ENCODE measurements at regions not wholly inside any gene's neighbourhood (a gene's known extent, or its start where the extent isn't known, plus 50 kb on each side); places are given as distances from the start of the nearest gene placed in this dataset.

DNA sequence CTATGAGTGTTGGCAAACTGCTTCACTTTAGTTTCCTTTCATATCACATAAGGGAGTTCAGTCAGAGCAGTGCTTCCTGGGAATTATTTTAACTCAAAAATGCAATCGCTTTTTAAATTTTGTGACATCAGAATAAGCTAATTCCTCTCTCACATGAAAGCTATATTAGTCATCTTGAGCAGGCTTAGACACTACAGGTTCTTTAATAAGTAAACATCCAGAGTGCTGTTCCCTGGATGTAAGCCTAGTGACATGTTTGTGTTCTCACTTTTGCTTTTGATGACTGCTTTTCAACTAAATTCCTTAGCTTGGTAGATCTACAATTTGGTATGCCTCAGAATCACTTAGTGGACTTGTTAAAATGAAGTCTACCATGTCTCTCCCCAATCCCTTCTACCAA, 252.7 kb upstream of the POU3F2 start:
- no peak for DNase-seq (ENCODE audit: extremely low read depth in 1 of 2, low read depth in 1 of 2)

DNA sequence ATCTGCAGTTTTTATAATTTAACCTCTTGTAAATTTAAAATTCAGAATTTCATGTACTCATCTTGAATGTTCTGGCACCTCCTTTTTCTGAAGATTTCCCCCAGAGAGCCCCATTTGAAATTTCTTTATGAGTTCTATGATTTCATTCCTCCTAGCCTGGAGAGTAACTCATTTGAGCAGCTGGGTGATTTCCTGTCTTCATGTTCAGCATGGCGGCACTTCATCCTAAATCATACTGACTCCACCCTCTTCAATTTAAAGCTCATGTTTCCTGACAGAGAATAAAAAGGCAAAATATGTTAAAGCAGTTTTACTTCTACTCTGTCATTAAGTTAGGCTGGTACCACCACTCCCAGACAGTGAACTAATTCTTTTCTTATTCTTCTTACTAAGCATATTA, 250.9 kb upstream of the POU3F2 start:
- no peak for DNase-seq (ENCODE audit: extremely low read depth in 1 of 2, low read depth in 1 of 2)

DNA sequence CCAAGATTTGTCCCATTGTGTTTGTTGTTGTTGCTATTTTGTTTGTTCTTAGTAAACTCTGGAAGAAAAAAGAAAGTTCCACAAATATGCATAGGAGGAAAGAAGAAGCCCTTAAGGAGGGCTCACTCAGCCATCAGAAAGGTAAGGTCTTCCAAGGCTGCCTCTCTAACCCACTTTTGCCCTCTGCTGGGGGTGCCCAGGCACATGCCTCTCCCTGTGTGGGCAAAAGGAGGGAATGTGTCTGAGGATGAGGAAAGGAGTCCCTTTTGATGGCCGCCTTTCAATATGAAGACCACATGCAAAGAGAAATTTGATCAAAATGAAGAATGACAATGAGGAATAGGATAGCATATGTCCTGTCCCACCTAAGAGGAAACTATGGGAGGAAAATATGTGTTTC, 248.2 kb upstream of the POU3F2 start:
- no peak for DNase-seq (ENCODE audit: extremely low read depth in 1 of 2, low read depth in 1 of 2)

DNA sequence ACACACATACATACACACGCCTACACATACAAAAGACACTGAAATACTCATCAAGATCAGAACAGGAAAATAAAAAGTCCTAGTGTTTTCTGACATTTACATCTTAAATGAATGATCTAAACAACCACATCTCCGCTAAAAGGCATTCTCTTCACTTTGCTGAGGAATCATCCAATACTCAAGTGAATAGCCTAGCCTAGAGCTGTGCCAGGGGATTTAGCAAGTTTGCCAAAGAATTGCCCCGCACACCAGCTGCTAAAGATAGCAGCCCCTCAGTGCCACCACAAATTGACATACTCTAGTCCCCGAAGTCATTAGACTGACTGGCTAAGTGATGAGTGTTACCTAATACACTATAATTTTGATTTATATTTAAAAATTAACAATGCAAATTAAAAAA, 246.8 kb upstream of the POU3F2 start:
- no peak for DNase-seq (ENCODE audit: extremely low read depth in 1 of 2, low read depth in 1 of 2)

DNA sequence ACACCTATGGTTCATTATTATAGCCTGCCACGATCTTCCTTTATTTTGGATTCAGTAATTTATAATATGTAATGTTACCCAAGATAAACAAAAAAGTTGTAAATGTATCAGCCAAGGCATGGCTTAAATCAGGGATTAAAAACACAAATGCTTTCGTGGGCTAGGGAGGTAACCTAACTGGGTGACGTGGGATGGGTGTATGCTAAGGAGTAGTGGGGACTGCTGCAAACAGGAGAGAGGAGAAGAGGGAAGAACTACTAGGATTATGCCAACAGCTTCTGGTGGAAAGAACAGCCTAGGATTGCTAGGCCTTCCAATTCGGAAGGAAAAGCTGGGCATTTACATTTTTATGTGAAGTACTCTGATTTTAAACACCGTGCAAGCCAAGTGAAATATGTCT, 244.8 kb upstream of the POU3F2 start:
- no peak for DNase-seq (ENCODE audit: extremely low read depth in 1 of 2, low read depth in 1 of 2)

DNA sequence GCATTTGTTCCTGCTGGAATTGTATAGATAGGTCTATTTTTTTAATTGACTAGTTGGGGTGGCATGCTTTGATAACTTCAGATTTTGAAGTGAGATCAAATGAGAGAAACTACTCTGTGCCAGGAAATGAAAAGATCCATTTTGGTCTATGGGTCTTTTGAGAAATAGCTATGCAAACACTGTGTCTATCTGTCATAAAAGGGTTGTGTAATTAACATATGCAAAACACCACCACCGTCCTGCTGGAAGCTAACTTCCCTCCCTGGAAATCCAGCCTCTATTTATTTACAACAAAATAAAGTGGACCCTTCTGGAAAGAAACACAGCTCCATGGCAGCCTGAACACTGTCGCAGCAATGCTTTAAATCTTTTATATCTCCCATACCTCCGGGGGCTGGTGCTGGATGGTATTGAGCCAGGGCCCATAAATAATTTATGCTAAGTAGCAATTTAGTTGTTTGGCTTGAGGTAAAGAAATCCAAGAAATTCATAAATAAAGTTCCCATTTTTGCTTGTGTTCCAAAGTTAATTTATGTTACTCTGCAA, 244.2 kb upstream of the POU3F2 start:
- DNase-seq (ENCODE audit: extremely low read depth in 1 of 2, low read depth in 1 of 2): no peak

DNA sequence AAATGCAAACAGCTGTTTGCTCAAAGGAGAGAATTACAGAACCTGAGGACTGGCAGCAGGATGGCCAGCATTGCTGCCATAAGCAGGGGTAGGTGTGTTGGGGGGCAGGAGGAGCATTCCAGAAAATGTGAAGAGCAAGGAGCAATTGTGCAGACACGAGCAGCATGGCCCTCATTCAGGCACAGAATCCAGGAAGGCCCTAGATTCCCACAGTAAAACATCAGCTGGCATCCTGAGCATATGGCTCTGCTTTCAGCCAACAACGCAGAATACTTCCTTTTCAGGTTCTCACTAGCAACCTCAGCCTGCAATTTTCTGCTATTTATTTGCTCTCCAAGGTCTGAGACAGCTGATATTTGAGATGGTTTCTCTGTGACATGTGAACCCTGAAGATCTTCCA, 243.4 kb upstream of the POU3F2 start:
- DNase-seq (ENCODE audit: extremely low read depth in 1 of 2, low read depth in 1 of 2): no peak

DNA sequence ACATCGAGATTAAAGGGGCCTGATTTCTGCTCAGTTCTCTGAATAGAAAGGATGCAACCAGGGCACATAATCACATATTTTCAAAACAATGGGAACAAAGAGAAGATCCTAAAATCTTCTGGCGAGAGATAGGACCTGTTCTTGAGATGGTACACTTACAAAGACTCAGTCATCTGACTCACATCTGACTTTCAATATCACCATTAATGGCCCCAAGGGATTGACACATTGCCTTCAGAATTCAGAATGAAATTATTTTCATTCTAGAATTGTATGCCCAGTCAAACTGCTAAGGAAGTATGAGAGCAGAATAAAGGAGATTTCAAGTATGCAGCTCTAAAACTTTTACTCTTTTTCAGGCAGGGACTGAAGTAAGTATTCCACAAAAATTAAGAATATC, 240.7 kb upstream of the POU3F2 start:
- no peak for DNase-seq (ENCODE audit: extremely low read depth in 1 of 2, low read depth in 1 of 2)

DNA sequence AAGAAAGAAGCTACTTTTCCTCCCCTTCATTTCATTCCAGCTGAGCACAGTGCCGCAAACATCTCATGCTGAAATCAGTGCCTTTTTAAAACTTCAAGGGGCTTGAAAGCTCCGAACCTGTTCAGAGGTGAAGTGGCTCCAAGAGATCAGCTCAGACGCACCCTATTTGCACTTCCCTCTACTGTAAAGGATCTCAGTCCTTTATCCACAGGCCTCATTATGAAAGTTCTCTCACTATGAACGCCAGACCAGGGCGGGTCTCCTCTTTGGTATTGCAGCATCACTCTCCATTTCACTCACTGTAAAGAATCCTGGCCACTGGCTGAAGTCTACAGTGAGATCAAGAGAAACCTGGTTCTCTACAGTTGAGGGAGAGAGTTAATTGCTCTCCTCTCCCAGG, 232.7 kb upstream of the POU3F2 start:
- DNase-seq (ENCODE audit: extremely low read depth in 1 of 2, low read depth in 1 of 2): no peak

DNA sequence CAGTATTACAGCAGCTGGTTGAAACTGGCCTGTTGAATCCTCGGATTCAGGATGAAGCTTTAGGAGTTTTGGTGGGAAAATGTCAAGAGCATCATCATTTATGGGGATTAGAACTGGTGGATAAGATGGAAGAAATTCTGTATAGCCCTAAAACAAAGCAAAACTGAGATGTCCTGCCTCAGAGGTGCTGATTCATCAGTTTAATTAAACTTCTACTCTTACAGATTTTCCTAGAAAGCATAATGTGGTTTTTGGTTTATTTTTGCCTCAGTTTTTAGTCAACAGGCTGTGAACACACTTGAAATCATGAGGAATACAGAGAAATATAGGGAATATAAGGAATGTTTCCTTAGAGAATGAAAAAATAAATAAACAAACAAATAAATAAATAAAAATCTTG, 228.7 kb upstream of the POU3F2 start:
- no peak for DNase-seq (ENCODE audit: extremely low read depth in 1 of 2, low read depth in 1 of 2)

DNA sequence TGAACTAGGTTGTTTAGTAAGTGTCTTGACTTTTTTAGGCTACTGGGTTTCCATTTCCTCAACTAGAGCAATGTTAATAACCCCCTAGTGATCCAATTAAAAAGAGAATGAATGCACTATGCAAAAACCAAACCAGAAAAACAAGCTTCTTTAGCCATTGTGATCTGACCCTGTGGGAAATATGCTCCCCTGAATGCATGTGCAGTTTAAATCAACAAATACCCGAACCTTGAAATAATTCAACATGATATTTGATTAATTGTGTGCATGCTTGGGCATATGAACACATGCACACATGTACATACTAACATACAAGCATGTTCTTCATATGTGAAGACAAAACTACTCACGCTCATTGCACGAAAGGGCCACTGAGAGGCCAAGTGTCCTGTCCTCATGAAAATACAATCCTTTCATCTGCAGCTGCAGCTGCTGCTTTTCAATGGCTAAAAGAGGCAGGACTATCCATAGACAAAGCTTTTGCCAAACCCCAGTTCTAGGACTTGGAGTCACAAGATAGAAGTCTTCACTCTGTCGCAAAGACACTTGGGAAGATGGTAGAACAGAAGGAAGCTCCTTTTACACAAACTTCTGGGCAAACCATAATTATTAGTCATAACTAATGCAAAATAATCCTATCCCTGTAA, 207.1 kb upstream of the POU3F2 start:
- DNase-seq (ENCODE audit: extremely low read depth in 1 of 2, low read depth in 1 of 2): no peak

DNA sequence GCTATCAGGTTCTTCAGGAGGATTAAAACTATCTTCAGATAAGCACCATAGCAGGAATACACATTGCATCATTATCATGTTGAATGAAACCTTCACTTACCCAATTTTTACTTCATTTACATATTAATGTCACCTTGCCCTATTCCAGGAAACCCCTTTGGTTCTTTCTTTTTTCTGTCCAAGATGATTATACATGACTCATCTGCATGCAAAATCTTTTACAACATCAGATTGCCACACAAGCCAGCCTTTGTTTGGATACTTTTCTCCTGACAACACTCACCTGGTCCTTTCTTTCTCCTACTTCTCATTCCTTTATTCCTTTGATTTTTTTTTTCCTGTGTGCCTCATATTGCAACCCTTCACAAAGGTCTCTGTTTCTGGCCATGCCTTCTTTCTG, 200.5 kb upstream of the POU3F2 start:
- no peak for DNase-seq (ENCODE audit: extremely low read depth in 1 of 2, low read depth in 1 of 2)

DNA sequence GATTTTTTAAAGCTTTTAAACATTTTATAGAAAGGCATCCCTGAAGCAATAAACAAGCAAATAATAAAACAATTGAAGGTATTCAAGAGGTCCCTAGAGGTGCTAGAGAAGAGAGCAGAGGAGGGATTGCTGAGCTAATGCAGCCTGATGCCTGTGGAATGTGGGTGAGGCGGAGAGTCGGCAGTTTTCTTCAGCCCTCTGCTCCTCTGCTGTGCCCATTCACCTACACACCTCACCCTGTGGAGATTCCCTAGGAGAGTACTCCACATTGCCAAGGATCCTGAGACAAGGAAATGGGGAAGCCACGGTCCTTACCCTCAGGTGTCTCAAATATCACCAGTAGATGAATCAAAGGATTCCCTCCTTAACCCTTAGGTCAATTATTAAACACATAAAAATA, 199.8 kb upstream of the POU3F2 start:
- no peak for DNase-seq (ENCODE audit: extremely low read depth in 1 of 2, low read depth in 1 of 2)

DNA sequence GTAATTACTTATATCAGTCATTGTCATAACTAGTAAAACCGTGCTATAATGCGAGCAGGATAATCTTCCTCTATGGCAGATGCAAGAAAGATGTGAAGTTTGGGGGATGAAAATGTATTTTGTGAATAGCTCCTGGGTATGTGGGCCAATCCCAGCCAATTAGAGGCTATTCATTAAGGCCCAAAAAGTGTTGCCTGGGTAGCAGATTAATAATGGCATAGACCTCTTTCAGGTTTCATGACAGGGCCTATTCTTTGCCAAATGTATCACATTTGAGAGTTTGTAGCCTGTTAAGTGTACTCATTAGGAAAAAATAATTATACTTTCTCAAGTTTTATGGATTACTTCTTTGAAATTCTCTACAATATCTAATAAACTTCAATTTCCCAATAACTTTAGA, 199.2 kb upstream of the POU3F2 start:
- DNase-seq (ENCODE audit: extremely low read depth in 1 of 2, low read depth in 1 of 2): no peak

DNA sequence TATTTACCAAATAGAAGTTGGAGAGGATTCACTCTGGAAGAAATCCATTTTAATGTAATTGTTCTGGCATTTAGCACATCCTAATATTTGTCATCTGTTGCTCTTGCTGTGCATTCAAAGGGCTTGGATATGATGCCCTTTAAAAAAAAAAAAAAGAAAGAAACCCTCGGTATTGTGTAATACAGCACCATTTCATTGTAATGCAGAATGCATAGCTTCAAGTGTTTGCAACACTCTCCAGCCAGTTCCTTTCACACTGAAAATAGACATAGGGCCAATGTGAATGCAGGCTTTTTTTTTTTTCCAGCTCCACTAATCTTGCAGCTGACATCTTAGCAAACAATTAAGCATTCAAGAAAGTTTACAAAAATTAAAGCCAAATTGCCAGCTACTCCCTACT, 197.4 kb upstream of the POU3F2 start:
- no peak for DNase-seq (ENCODE audit: extremely low read depth in 1 of 2, low read depth in 1 of 2)

DNA sequence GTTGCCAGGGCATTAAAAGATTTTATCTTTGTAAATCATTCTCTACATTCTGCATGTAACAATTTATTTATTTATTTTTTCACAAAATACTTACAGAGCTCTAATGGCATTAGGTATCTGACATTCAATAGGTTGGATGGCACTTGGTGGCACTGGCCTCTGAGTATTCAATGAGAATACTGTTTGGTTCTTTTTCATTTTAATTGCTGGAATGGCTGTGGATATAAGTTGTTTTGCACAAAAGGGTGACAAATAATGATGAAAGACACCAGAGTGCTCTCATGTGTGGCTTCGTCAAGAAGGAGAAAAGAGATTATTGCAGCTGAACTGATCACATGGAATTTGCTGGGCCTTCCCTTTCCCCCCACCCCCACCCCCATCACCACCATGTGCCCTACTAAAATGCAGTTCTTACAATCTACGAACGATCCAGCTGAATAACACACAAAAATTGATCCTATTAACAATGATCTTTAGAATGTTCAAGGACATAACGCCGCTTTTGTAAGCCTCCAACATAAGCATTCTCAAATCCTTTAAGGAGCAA, 195.2 kb upstream of the POU3F2 start:
- no peak for DNase-seq (ENCODE audit: extremely low read depth in 1 of 2, low read depth in 1 of 2)

DNA sequence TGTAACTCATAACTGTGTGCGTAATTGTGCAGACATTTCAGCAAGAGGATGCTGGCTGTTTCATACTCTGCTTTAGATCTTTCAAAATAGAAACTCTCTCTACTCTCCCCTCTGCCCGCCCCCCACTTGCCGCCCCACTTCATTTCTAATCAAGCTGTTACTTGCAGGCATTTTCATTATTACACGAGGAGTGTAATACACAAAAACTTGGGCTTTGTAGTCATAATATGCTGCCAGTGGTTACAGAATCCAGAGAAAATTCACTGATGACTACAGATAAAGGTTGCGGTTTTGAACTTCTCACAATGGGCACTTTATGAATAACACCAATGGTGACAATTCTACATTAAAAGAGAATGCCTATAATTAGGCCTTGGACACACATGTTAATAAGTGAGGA, 194.0 kb upstream of the POU3F2 start:
- DNase-seq (ENCODE audit: extremely low read depth in 1 of 2, low read depth in 1 of 2): no peak

DNA sequence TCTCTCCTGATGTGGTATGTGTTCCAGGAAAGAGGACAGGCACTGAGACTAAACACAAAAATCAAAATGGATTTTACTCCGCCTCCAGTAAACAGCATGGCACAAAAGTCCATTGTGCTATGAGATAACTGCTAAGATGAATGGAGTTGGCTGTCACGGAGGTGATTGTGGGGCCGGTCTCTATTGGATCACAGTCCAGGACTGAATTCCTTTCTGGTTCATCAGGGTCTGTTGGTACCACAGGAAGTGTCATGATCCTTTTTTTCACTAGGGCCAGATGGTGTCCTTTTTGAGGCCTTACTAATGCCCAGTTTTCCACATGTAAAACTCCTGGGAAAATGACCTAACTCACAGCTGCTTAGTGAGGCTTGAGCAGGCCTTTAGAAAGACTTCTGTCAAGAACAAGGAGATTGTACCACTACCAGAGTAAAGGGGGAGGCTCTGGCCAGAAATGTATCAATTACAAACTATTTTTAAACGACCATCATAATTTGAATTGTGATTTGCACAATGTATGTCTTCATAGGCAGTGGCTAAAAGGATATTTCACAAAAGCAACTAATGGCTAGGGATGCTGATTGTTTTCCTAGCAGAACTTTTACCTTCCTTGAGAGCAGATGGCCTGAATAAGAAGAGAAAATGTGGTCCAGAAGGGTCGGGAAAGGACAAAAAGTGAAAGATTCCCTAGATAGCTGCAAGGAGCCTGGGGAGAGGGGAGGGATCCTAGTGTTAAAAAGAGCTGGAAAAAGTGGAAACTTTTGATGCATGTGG, 192.2 kb upstream of the POU3F2 start:
- no peak for DNase-seq (ENCODE audit: extremely low read depth in 1 of 2, low read depth in 1 of 2)

DNA sequence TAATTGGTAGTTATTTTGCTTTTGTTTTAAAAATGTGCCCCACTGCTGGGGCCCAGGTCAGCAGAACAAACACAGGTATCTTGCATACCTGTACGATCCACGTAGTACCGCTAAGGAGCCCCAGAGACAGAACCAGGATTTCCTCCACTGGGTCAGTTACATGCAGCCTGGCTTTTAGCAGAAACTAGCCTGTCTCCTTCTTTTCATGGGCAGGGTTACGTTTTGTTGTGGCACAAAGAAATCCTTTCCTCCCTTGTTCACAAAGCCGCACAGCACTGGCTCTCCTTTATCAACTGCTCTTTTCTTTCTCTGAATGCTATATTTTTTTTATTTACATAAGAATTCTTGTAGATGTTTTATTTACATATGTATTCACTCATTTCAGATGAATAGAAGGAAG, 190.3 kb upstream of the POU3F2 start:
- DNase-seq (ENCODE audit: extremely low read depth in 1 of 2, low read depth in 1 of 2): no peak

DNA sequence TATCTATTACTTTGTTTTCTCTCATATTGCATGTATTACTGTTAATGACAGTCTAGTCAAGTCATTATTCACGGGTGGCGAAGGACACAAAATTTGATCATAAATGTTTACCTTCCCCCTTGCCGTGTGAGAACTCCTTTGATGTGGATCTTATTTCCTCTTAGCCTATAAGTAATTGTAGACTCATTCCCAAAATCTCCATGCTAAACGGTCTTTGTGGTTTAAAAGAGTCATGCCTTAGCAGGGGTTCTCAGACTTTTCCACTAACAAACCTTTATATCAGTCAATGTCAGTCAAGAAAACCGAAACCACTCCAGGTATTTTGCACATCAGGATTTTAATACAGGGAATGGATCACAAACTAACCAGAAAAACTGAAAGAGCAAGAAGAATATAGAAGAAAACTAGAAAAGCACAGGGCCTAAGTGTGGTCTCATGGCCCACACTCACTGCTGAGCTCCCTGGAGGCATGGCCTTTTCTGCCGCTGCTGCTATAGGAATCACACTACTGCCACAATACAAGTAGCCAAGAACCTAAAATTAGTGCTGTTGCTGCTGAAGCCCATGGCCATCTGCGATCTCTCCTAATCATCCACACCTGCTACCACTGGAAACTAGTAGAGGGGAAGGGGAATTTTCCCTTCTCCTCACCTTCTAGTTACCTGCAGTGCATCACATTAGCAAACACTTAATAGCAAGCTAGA, 186.0 kb upstream of the POU3F2 start:
- no peak for DNase-seq (ENCODE audit: extremely low read depth in 1 of 2, low read depth in 1 of 2)

DNA sequence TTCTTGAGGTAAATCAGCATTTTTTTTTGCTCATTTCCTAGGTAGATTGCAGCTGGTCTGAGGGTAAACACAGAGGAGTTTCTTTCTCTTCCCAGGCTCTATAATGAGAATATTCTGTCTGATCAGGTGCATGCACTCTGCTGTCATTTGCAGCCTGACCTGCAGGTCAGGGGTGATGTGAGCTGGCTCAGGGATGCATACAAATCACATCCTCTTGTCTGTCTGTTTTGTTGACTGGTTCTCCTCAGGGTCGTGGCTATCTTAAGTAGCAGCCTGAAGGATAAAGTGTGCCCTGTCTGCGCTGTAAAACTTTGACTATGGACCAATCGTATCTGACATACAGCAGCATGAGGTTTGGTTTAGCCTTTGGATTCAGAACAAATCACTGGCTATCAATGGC, 183.4 kb upstream of the POU3F2 start:
- no peak for DNase-seq (ENCODE audit: extremely low read depth in 1 of 2, low read depth in 1 of 2)

DNA sequence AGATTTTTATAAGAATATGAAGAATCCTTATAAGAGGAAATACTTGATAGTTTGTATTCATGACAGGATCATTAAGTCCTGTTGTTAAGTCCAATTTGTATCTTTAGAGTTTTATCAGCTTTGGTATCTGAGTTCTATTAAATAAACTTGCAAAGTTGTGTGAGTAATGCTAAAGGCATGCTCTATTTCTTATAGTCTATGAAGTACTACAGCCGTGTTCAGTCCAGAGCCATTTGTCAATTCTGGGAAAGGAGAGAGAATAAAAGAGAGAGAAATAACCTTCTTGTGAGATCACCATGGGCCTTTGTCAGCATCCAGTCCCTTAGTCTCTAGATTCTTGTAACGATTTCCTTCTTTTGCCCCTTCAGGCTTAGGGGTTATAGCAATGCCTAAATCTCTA, 181.2 kb upstream of the POU3F2 start:
- DNase-seq (ENCODE audit: extremely low read depth in 1 of 2, low read depth in 1 of 2): no peak
